ENCODE measurements at regions not wholly inside any gene's neighbourhood (a gene's known extent, or its start where the extent isn't known, plus 50 kb on each side); places are given as distances from the start of the nearest gene placed in this dataset.
"Not testable (repeated sequence)": the region's sequence is repeated elsewhere in the genome, so short reads cannot be mapped to it uniquely, and the experiment has no call there.

GRCh38 chr11:109677876-109678275, 255.9 kb downstream of the C11orf87 start:
- Mint-ChIP-seq H3K9me3 (no peaks in the 10 kb centered on the region), H3K27me3 (no peaks in the 10 kb centered on the region), H3K4me3 (no peak overlapping the region), H3K36me3 (ENCODE audit: low read depth) (no peaks in the 10 kb centered on the region), H3K4me1 (ENCODE audit: low read depth) (no peaks in the 10 kb centered on the region), H3K27ac (no peak overlapping the region)
- Histone ChIP-seq H3K36me3 (ENCODE audit: insufficient read depth, low read length) (no peaks in the 10 kb centered on the region), H3K9me3 (ENCODE audit: control insufficient read depth in 1 of 2, insufficient read depth in 1 of 2, low read length in 2 of 2) (no peaks in the 10 kb centered on the region), H3K4me1 (ENCODE audit: insufficient read depth, low read length) (no peaks in the 10 kb centered on the region), H3K4me3 (ENCODE audit: low read length) (no peak overlapping the region), H3K27me3 (ENCODE audit: control insufficient read depth in 1 of 2, insufficient read depth in 2 of 2, low read length in 2 of 2) (no peaks in the 10 kb centered on the region), H3K27ac (ENCODE audit: low read depth in 1 of 2, low read length in 2 of 2) (no peak overlapping the region)
- intact Hi-C loops (cut with DNase I, micrococcal nuclease), result no loop called here
- no peak for DNase-seq
- ChIA-PET CTCF (no interaction called here), POLR2A (no interaction called here)
- ATAC-seq (ENCODE audit: poor library complexity), result no peak
- no peak for TF ChIP-seq CTCF (IDR thresholded peaks at IDR 0.05)

- ChIA-PET POLR2A (no interaction called here), CTCF (no interaction called here)
- no peak for TF ChIP-seq CTCF (IDR thresholded peaks at IDR 0.05)
- no peak overlapping the region for H3K27ac ChIP-seq (ENCODE audit: low read depth in 1 of 2, low read length in 2 of 2)
- no peaks in the 10 kb centered on the region for H3K27me3 Mint-ChIP-seq
- no peaks in the 10 kb centered on the region for H3K27me3 ChIP-seq (ENCODE audit: control insufficient read depth in 1 of 2, insufficient read depth in 2 of 2, low read length in 2 of 2)
- H3K27ac Mint-ChIP-seq, result no peak overlapping the region
- H3K36me3 Mint-ChIP-seq (ENCODE audit: low read depth), result no peaks in the 10 kb centered on the region
- no peaks in the 10 kb centered on the region for H3K9me3 Mint-ChIP-seq
- H3K4me3 ChIP-seq (ENCODE audit: low read length), result no peak overlapping the region
- no peaks in the 10 kb centered on the region for H3K9me3 ChIP-seq (ENCODE audit: control insufficient read depth in 1 of 2, insufficient read depth in 1 of 2, low read length in 2 of 2)
- no peaks in the 10 kb centered on the region for H3K36me3 ChIP-seq (ENCODE audit: insufficient read depth, low read length)
- H3K4me1 ChIP-seq (ENCODE audit: insufficient read depth, low read length), result no peaks in the 10 kb centered on the region
- ATAC-seq (ENCODE audit: poor library complexity) (no peak), DNase-seq (no peak)
- intact Hi-C loops (cut with DNase I, micrococcal nuclease), result no loop called here
- H3K4me1 Mint-ChIP-seq (ENCODE audit: low read depth), result no peaks in the 10 kb centered on the region
- no peak overlapping the region for H3K4me3 Mint-ChIP-seq
Observed at GRCh38 chr11:109680127-109680526, 258.1 kb downstream of the C11orf87 start.

- ATAC-seq (ENCODE audit: poor library complexity); H3K27ac ChIP-seq (ENCODE audit: low read depth in 1 of 2, low read length in 2 of 2); POLR2A ChIA-PET; intact Hi-C loops (cut with DNase I, micrococcal nuclease); CTCF ChIA-PET; H3K4me1 Mint-ChIP-seq (ENCODE audit: low read depth); H3K9me3 Mint-ChIP-seq; H3K27me3 ChIP-seq (ENCODE audit: control insufficient read depth in 1 of 2, insufficient read depth in 2 of 2, low read length in 2 of 2); H3K36me3 ChIP-seq (ENCODE audit: insufficient read depth, low read length); H3K4me1 ChIP-seq (ENCODE audit: insufficient read depth, low read length); H3K4me3 ChIP-seq (ENCODE audit: low read length); DNase-seq; H3K4me3 Mint-ChIP-seq; H3K9me3 ChIP-seq (ENCODE audit: control insufficient read depth in 1 of 2, insufficient read depth in 1 of 2, low read length in 2 of 2); H3K36me3 Mint-ChIP-seq (ENCODE audit: low read depth); H3K27me3 Mint-ChIP-seq; H3K27ac Mint-ChIP-seq: not testable (repeated sequence)
Observed at GRCh38 chr11:109682788-109683187, 260.8 kb downstream of the C11orf87 start.

- ChIA-PET CTCF (no interaction called here), POLR2A (no interaction called here)
Observed at GRCh38 chr11:109695696-109696095, 273.7 kb downstream of the C11orf87 start.

More at GRCh38 chr11:109695696-109696095, 273.7 kb downstream of the C11orf87 start:
- H3K4me3 Mint-ChIP-seq, result no peak overlapping the region
- H3K27me3 Mint-ChIP-seq, result no peaks in the 10 kb centered on the region
- H3K27me3 ChIP-seq (ENCODE audit: control insufficient read depth in 1 of 2, insufficient read depth in 2 of 2, low read length in 2 of 2), result no peaks in the 10 kb centered on the region
- no peaks in the 10 kb centered on the region for H3K36me3 Mint-ChIP-seq (ENCODE audit: low read depth)
- intact Hi-C loops (cut with DNase I, micrococcal nuclease), result loop anchor here in 1 of 2 experiments (10.0 kb wide), 1 partner anchor 1001 kb away; no protein-coding TSS in a partner anchor
- no peaks in the 10 kb centered on the region for H3K4me1 Mint-ChIP-seq (ENCODE audit: low read depth)
- no peaks in the 10 kb centered on the region for H3K4me1 ChIP-seq (ENCODE audit: insufficient read depth, low read length)
- no peak overlapping the region for H3K4me3 ChIP-seq (ENCODE audit: low read length)
- no peak overlapping the region for H3K27ac ChIP-seq (ENCODE audit: low read depth in 1 of 2, low read length in 2 of 2)
- ATAC-seq (ENCODE audit: poor library complexity) (no peak), DNase-seq (no peak)
- no peak overlapping the region for H3K27ac Mint-ChIP-seq
- peaks cover 15 to 33% of the 10 kb centered on the region in 2 experiments for H3K9me3 ChIP-seq (ENCODE audit: control insufficient read depth in 1 of 2, insufficient read depth in 1 of 2, low read length in 2 of 2)
- peaks cover 19% of the 10 kb centered on the region for H3K9me3 Mint-ChIP-seq
- TF ChIP-seq CTCF (IDR thresholded peaks at IDR 0.05), result no peak
- H3K36me3 ChIP-seq (ENCODE audit: insufficient read depth, low read length), result no peaks in the 10 kb centered on the region
